HG03457 (cell line): ENCODE measurements at regions not wholly inside any gene's neighbourhood (a gene's known extent, or its start where the extent isn't known, plus 50 kb on each side); places are given as distances from the start of the nearest gene placed in this dataset.

Source experiments
- ATAC-seq: cut with Tn5 transposase; IDR thresholded peaks from one replicate; pipeline ENCODE4 v1.9.1; 2021; ENCODE audit warnings: moderate number of reproducible peaks; ENCODE audit not compliant: unreplicated experiment

DNA sequence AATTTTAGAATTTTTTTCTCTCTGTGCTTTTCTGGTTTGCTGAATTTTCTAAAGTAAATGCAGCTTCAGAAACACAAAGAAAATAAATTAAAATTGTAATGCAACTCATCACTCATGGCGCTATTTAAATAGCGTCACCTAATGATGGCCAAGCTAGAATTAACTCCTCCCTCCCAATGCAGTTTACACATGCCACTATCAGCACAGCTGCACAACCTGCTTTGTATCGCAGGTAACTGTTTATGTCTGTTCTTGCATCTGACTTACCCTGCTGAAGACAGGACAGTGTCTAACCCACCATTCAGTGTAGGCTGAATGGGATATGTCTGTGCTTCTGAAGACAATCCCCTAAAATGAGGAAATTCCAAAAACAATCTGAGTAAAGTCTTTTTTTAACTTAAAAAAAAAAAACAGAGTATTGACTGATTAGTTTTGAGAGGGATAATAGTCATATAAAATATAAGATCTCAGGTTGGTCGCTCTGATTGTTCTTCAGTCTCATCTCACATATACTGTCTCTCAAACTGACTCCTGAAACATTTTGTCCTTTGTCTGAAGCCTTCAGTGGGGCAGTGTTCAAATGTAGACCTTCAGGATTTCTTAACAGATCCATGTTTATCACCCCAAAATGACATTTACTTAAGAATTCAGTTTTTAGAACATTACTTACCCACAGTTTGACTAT lies 271.4 kb downstream of the ZEB2 start:
- ATAC-seq: no peak

DNA sequence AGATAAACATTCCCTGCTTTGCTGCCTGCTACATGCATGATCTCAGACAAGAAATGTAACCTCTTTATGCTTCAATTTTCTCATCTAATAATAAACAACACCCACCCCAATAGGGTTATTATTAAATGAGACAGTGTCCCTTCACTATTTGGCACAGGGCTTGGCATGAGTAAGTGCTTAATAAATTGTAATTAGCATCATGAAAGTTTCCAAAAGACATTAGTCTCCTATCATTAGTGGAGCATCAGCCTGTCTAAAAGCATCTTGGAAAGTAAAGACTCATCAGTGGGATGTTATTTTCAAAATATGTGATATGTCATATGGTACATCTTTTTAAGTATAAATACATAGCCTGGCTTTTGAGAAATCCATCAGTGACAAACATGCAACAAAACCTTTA lies 275.0 kb downstream of the ZEB2 start:
- no peak for ATAC-seq

DNA sequence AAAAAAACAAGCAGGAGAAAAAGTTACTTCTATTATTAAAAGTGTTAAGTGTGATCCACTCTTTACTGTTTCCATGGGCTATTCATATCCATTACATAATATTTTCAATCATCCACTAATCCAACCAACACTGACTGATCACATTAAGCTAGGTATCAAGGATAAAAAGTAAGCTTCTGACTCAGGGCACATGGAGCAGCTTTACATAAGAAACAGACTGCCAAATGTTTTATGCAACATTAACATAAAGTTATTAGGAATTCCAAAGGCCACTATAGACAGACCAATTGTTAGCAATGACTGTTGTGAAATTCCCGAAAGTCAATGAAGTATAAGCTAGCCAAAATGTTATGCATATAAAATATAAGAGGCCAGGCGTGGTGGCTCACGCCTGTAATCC lies 277.6 kb downstream of the ZEB2 start:
- ATAC-seq: no peak

DNA sequence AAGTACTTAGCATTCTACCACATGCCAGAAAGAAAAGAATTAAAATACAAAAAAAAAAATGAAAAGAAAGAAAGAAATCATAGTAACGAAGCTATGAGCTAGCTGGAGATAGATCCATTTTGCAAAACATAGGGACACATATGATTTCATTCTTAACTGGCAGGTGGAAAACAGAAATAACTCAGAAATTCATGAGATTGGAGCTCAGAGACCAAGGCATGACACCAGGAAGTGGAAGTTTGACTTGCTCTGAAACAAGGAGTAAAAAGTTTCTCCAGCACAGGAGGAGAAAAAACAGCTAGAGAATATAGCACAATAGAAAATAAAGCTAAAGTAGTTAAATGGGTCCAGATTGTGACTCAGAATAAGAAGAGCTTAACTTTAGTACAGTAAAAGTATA lies 278.1 kb downstream of the ZEB2 start:
- ATAC-seq: no peak

DNA sequence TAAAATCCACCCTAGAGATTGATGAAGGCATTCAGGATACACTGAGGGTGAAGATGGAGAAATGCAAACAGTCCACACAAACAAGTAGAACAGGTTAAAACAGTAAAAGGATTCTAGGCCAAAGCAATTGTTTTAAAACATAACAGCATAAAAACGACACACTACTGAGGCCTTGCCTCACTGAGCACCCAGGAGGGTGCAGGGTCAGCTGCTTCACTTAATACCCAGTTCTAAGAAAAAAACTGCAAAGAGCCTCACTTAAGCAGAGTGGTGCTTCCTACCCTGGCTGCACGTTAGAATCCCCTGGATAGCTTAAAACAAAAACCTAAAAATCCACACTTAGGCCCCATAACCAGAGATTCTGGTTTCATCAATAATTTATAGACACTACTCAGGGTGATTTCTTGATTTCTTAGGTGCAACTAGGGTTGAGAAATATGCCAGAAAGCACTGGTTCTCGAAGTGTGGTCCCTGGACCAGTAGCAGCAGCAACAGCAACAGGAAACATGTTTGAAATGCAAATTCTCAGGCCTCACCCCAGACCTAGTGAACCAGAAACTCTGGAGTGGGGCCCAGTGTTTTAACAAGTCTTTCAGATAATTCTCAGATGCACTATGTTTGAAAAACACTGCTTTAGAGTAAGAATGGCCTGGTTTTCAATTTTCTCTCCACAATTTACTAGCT lies 279.1 kb downstream of the ZEB2 start:
- peak; percentile 91 for ATAC-seq

DNA sequence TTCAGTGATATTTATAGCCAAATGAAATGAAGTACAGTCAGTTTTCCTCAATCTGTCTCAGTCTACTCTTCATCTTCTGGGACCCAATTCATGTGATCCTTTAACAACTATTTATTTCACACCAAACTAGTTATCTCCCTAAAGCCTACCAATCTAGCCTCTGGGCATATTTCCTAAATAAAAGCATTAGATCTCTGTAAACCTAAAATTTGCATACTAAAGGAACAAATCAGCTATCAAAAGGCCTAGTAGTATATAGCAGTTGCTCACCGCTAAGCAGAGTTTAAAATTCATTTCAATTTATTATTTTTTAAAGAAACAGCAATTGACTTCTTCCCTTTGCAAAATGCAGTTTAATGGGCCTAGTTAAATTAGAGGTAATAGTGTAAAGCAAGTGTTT lies 280.2 kb downstream of the ZEB2 start:
- no peak for ATAC-seq

DNA sequence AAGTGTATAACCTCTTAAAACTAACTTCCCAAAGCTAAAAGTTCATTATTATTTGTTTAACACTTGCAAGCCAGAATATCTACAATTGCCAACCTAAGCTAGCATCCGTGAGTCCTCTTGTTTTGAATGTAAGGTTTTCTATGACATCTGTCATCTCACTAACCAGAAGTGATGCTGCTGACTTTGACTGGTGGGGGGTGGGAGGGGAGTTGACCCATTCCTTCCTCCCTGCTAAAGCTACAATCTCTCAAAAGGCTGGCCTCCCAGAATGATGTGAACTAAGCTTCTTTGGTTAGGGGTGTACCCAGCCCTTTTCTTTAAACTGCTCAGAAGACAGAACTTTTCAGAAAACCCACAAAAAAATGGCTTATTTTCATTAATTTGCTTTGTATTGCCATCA lies 280.6 kb downstream of the ZEB2 start:
- ATAC-seq: no peak

DNA sequence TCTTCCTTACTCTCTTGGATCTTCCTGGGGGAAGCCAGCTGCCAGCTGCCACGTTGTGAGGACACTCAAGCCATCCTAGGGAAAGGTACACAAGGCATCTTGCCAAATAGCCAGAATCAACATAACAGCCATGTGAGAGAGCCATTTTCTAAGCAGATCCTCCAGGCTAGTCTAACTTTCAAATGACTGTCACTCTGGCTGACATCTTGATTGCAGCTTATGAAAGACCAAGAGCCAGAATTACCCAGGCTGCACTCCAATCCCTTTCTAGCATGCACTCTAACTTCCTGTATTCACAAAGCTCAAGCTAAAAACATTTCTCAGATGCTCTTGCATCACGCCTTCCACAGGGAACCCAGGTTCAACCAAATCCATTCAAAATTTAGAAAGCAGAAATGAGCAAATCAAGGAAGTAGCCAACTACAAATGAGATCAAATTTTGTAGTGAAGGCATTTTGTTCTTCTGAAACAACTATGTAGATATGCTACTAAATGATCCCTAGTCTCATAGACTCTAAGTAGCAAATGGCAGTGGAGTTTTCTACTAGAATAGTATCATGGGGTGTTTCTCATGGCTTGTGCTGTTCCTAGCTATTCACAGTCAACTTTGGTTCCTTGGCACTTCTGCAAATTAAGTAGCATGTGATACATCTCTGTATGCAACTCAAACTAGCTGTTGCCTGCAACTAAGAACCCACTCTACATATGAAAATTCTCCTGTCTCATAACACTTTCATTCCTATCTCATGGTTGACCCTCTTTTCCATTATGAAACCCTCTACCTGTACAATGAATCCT lies 281.9 kb downstream of the ZEB2 start:
- no peak for ATAC-seq

DNA sequence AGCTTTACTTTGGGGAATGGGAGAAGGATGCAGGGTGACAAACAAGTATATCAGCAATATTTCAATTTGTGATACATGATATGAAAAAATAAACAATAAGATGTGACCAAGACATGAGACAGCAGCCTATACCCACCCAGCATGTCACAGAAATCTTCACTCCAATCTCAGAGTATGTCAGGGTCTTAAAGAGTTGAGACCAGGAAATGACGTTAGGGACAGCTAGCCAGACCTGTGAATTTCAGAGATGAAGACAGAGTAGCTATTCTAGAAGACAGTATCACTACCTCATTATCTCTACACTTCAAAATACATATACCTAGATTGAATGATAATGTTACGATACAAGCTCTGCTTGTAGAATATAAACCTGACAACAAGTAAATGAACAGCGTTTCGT lies 282.8 kb downstream of the ZEB2 start:
- ATAC-seq: no peak

DNA sequence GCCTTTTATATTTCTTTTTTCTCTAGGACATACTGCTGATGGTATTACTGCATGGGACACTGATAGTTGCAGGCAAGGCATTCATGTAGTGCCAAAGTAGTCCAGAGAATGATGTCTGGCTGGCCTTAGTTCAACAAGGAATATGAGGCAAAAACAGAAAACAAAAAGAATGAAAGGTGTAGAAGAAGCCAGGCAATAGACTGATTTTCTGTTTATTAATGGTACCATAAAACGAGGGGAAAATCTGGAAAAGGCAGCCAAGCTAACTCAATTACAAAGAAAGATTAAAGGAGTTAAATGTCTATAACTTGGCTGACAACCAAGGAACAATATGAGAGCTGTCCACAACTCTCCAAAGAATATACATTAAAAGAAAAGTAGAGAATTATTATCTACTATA lies 284.9 kb downstream of the ZEB2 start:
- ATAC-seq: no peak

DNA sequence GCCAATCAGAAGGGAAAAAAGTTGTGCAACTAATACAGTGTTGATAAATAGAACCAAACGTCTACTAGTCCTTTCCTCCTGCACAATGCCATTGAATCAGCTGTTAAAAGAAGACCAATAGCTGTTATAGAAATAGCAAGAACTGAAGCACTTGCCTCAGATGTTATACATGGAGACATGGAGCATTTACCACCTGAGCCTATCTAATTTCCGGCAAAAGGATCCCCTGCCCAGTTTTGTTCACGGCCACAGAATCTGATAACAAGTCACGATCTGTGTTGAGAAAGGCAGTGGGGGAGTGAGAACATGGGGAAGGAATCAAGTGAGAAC lies 285.4 kb downstream of the ZEB2 start:
- no peak for ATAC-seq

DNA sequence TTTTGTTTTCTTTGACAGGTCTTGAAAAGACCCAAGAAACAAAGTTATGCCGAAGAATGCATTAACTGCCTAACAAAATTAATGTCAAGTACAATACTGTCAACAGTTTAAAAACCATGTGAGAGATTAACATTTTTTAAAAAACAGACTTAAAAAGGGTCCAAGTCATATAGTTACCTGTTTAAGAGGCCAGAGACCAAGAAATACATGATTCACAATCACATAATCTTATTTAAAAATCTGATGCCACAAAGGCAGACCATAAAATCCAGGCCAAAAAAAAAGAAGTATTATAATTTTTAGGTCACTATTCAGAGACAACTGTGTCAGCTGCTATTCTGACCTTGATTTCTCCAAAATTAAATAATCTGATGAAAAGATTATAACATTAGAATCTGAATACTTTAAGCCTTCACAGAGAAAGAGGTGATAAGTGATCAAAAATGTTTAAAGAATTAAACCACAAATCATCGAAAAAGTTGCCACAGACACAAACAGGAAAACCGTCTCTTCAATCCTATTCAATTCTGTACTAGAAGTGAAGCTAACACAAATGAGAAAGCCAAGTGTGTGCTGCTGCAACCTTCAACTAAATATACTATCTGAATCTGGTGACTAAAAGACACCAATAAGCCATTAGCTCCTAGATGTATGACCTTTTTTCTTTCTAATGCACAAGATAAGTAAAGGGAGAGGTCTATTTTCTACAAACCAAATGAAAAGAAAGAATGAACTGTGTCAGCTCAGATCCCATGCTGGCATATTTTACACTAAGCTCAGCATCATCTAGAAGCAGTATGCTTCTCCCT lies 286.0 kb downstream of the ZEB2 start:
- ATAC-seq: no peak

DNA sequence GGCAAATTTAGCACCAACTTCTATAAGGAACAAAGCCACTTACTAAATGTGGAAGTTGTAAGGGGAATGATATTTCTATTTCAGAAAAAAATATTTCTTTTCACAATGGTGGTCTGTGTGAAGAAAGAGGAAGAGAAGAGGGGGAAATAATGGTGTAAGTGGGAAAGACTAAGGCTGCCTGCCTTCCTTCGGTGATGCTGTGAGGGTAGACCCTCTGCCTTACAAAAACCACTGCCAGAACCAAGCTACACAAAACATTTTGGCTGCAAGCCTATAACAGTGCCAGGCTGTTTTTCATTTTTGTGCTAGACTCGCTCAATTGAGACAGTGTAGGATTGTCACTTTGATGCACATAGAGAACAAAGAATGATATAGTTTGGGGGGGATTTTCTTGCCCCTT lies 286.6 kb downstream of the ZEB2 start:
- ATAC-seq: no peak

DNA sequence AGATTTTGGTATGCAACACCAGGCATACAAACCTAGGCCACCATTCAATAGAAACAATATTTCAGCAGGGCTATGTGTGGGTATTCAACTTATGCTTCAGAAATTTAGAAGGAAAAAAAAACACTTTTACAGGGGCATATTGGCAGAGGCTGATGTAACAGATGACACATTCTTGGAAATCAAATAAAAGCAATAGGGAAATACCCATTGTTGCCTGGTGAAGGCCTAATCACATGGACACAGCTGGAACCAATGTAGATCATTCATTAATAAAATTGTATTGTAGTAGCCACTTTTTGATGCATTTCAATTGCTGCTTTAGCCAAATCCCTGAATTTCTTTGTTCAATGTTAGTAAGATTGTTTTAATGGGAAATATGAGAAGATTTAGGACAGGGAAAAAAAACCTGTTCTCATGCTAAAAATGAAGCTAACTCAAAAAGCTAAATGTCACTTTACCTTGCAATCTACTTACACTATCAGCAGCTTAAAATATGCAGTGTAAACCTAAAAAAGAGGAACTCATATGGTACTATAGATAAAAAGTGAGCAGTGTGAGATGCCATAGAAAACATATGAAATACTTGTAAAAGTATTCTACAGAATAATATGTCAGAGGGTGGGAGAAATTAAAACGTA lies 289.4 kb downstream of the ZEB2 start:
- no peak for ATAC-seq

DNA sequence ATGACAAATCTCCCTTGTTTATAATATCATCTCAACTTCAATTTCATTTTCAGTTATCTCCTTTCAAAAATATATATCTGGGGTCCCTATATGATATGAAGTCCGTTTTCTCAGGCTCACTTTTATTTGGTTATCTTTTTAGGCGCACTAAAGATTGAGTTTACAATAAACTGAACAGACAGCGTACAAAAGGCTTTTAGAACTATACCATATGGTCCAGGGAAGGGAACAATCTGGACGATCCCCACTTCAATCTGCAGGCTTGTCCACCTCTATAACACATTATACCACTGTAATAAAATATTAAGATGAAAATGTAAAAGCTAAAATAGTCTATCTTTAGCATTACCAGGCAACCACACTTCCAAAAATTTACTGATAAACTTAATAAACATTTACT lies 289.9 kb downstream of the ZEB2 start:
- ATAC-seq: no peak

DNA sequence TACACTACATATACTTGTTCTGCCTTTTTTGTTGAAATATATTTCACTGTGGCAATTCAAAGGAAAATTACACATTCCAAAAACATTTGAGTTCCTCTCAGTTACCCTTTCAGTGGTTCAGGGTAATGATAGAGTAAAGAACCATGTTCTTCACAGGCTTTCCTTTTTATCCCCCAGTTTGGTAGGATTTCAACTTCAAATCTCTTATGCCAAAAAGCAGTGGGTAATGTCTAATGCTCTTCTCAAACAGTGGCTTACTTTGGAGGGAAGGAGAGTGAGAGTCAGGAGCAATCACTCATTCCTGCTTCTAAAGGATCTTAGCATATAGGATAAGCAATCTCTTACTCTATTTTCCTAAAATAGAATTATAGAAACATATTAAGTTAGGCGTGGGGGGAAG lies 290.6 kb downstream of the ZEB2 start:
- no peak for ATAC-seq

DNA sequence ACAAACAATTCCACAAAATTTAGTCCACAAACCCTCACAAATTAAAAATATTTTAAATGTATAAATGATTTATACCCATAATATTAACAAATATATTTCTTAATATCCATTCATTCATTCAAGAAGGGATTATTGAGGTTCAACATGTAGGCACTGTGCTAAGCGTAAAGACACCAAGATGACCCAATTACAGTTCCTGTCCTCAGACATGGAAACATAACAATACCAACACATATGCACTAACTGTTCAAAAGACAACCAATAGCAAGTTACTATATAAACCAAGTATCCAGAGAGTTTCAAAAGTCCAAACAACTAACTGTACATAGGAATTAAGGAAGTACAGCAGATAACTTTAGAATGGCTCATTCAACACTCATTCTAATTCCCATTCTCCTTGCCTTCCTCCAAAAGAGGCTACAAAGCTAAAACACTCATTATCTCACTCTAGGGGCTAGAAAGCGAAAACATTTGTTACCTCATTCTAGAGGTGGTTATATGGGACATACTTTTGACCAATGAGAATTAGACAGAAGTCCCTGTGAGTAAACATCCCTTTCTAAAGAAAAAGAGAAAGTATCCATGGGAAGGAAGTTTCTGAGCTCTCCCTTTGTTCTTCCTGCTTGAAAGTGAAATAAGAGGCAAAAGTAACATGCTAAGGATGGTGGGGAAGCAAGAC lies 292.4 kb downstream of the ZEB2 start:
- ATAC-seq: no peak

DNA sequence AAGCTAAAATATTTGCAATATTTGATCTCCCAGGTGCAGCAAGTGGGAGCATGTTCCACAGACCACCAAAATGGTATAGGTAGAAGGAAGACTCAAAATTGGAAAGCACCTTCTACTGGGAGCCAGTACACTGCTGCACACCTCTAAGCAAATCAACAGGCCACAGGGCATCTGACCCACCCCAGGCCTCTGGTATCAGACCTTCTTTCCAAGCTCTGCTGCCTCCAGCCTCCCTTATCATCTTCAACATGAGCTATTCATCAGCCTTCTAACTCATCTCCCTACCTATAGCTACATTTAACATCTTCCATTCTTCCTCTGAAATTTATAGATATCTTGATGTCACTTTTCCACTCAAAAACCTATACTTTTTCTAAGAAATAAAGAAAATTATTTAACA lies 294.8 kb downstream of the ZEB2 start:
- ATAC-seq: no peak

DNA sequence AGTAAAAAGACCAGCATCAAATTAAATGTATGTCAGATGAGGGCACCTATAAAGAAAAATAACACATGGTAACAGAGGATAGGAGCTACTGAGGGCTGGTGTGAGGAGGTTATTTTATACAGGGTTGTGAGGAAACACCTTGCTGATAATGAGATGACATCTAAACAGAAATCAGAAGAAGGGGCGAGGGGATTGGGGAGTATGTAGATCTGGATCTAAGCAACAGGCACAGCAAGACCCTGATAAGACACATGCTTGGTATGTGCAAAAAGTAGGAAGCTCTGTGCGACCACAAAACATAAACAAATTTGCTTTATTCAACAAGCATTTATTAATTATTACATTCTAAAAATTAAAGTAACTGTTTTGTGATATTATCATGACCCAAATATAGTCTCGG lies 295.4 kb downstream of the ZEB2 start:
- no peak for ATAC-seq

DNA sequence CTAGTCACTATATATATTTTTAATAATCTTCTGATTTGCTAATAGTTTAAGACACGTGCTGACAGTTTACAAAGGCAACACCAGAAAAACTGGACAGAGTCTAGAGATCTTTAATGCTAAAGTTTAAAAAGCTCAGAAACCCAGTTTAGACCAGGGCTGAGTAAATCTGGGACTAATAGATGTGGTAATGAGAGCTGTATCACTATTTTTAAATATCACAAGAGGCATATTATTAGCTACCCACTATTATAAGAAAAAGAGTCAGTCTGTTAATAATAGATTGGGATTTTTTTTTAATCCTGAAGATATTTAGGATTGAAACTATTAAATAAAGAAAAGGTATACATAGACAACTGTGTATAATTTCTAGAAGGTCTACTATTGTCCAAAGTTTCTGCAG lies 299.9 kb downstream of the ZEB2 start:
- no peak for ATAC-seq
